HG02763 (cell line): ENCODE measurements at regions not wholly inside any gene's neighbourhood (a gene's known extent, or its start where the extent isn't known, plus 50 kb on each side); places are given as distances from the start of the nearest gene placed in this dataset.

Experiments used
- ATAC-seq: cut with Tn5 transposase; IDR thresholded peaks from one replicate; pipeline ENCODE4 v1.9.1; 2021; ENCODE audit warnings: mild to moderate bottlenecking, moderate library complexity; ENCODE audit not compliant: unreplicated experiment

DNA sequence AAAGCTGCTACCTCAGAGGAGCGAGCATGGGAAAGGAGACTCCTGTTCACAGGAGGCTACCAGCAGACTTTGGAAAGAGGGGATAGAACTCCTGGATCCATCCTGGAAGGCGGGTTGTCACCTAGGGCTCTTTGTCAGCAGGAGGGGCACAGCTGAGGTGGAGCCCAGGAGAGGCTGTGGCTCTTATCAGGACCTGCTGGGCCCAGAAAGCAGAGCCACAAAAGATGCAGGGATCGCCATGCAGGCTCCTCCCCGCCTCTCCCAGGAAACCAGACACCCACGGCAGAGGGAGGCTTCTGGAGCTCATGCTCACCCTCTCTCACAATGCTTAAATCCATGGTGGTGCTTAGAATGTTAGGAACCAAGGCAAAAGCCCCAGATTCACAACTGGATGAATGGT lies 994.2 kb downstream of the UQCRFS1 start:
- no peak for ATAC-seq

DNA sequence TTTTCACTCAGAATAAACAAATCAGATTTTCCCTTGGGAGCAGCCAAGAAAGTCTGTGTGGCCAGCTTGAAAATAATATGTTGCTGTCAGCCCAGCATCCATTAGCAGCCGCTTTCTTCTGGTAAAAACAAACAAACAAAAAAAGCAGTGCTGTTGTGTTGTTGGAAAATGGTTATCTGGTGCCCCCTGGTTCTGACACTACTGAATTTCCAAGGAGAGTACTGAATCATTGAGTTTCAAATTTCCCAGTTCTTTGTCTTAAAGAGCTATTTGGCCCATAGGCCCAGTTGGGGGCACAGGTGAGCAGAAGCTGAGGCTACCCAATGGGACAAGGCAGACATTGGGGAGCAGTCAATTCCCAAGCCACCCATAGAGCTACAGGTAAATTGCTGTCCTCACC lies 995.9 kb downstream of the UQCRFS1 start:
- no peak for ATAC-seq

DNA sequence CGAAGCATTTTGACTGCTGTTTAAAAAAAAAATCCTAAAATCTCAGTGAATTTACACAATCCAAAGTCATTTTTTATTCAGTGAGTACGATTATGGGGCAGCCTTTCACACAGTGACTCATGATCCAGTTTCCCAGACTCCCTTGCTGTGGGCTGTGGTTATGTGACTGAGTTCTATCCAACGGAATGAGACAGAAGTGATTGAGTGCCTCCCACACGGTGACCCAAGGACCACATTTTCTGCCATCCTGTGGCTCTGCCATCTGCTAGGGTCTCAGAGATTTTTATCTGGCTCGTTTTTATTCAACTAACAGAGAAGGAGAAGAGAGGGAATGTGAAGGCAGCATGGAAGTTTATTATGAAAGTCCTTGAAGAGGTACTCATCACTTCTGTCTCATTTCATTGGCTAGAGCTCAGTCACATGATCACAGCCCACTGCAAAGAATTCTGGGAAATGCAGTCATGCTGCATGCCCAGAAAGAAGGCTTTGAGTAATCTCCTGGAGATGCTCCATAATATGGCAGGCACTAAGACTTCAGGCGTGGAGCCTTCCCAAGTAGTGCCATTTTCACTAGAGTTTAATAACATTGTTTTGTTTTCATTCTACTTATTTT lies 999.4 kb downstream of the UQCRFS1 start:
- ATAC-seq, result no peak

DNA sequence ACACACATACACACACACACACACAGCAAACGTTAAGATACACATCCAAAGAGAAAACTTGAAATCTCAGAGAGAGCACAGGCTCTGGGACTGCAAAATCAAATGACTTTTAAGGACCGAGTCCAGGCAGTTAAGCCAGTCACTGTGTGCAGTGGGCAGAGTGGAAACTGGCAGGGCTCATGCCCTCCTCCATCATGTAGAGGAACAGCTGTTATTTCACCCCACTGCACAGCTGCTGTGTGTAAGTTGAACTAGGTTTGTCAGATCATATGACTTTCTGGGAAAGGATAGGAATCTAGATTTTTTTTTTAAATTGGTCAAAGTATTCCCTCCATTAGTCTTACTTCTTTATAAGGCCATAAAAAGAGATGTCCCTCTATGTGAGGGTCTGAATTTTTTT lies 1002.1 kb downstream of the UQCRFS1 start:
- no peak for ATAC-seq

DNA sequence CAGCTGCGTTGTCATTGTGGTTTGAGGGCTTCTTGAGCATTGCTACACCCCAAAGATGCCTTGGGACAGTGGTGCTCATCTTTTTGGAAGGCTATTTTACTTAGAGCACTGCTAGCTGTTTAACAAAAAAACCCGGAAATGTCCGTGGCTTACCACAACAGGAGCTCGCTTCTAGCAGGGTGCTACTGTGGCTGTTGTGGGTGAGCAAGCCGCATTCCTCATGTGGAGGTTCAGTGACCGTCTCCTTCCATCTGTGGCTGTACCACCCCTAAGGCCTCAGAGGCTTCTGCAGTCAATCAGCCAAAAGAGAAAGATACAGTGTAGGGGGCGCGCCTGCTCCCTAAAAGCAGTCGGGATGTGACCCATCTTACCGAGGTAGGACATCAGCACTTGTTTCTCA lies 1004.2 kb downstream of the UQCRFS1 start:
- ATAC-seq, result no peak

DNA sequence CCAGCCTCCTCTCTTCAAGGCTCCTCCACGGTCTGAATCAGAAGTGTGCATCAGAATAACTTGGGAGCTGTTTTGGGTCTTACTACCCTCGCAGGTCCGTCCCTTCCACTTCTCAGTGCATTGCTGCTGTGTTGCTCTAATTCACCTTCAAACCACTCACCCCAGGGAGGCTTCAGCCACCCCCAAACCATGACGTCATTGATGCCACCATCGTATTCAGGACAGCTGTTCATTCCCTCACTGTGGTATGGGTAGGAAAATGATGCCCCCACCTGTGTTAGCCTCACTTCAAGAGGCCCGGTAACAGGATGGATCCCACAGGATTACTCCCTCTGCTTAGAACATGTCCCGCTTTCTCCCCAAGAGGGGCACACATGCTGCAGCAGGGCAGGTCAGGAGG lies 1005.7 kb downstream of the UQCRFS1 start:
- no peak for ATAC-seq

DNA sequence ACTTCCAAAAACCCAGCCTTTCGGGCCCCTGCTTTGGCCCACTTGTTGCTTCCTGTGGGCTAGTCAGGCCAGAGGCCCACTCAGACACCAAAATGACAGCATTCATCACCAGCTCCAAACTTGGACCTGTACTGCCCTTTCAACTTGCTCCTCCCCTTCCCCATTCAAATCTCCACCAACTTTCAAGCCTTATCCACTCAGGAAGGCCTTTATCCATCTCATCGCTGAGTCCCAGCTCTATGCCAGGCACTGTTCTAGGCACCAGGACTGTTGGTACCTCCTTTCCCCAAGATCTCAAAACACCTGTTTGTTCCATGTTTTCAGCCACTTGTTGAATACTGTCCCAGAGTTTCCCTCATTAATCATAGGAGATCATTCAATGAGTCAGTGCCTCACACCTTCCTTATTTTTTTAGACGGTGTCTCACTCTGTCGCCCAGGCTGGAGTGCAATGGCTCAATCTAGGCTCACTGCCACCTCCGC lies 1011.4 kb downstream of the UQCRFS1 start:
- no peak for ATAC-seq

DNA sequence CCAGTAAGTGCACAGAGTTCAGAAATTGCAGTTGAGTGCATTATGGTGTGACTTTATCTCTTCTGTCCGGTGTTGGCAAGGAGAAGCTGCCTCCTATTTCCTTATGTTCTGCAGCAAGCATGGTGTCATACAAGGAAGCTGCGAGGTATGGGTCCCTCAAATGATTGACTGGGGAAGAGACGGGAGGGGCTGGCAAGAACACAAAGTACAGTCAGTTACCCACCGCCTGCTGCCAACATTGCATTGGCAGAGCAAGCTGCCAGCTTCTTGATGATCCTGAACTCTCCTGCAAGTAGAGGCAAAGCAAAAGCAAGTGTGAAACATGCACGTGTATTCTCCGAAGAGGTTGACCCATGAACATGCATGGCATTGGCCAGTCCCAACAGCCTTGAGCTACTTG lies 1013.6 kb downstream of the UQCRFS1 start:
- ATAC-seq, result no peak

DNA sequence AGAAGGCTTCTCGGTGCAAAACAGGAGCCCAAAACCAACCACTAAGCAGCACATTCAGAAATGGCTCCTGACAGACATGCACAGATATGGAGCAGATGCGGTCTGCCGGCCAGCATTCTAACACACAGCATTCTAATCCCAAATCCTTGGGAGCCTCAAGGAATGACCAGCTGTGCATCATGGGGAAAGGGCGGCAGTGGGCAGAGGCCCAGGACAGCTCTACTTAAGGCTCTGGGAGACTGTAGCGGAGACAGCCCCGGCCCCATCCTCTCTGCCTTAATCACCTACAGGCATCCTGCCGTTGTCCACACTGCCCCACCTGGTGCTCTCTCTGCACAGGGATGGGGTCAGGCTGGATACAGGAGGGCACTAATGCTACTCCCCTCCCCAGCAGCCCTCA lies 1016.0 kb downstream of the UQCRFS1 start:
- ATAC-seq, result no peak

DNA sequence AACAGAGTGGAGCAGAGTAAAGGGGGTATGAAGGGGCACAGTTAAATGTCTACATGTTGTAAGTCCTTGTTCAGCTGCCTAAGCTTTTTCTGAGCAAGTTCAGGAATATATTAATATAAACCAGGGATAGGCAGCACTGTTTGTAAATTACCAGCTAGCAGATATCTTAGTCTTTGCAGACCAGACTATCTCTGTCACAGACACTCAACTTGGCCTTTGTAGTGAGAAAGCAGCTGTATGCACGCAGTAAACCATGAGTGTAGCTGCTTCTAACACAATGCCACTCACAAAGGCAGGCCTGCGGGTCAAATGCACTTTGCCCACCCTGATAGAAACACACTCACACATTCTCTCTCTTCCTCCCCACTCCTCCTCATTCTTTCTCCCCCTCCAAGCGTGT lies 1016.9 kb downstream of the UQCRFS1 start:
- ATAC-seq, result no peak

DNA sequence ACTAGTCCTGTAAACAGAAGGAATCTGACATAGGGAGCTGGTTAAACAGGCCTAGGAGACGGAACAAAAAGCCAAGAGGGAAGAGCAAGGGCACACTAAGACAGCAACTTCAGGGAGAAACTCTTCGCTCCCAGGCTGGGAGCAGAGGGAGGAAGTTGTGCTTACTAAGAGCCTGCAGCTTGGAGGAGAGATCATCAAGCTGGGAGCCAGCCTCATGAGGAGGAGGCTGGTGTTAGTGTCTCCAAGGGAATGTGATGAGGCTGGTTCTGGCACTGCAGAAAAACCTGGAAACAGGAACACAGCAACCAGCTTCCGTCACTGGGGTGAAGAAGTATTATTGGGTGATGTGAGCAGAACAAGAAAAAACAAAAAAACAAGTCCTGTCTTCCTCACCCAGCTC lies 1027.3 kb downstream of the UQCRFS1 start:
- ATAC-seq, result no peak

DNA sequence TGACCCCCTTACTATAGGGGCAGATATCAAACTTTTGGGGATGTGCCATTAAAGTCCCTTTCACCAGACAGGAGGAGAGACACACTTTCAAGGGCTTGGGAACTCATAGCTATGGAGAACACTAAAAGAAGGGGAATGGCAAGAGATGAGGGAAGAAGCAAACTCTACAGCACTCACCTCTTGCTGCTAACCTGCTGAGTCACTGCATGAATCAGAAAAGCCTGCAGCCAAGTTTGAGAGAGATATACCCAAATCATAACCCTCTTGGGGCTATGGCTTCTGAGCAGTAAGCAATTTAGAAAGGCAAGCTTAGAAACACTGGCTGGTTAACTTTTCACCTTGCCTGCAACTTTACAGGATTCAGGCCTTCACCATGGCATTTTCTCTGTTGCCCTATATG lies 1028.0 kb downstream of the UQCRFS1 start:
- ATAC-seq, result no peak

DNA sequence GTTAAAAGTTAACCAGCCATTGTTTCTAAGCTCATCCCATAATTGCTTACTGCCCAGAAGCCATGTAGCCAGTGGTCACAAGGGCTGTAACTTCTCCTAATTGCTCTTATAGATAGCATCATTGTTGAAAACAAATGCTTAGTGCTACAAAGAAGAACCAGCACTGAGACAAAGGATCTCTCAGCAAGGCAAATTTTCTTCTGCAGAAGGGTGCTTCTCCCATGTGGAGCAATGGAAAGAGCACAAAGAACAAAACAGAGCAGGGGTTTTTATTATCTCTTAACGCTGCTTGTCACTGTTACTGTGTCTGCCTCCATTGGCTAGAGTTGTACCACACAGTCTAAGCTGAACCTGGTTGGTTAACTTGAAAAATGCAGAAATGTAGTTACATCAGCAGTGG lies 1036.8 kb downstream of the UQCRFS1 start:
- no peak for ATAC-seq

DNA sequence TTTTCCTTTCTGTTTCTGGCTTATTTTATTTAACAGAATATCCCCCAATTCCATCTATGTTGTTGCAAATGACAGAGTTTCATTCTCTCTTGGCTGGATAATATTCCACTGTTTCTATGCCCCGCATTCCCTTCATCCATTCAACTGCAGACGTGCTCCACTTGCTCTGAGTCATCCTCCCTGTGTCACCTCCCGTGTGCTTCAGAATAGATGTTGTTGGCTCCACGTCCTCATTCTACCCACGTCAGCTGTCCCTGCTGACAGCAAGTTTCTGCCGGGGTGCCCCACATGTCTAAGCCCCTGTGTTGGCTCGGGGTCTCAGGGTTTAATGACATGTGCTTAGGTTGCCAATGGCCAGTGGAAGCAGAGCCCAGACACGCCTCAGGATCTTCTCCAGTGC lies 1041.0 kb downstream of the UQCRFS1 start:
- no peak for ATAC-seq

DNA sequence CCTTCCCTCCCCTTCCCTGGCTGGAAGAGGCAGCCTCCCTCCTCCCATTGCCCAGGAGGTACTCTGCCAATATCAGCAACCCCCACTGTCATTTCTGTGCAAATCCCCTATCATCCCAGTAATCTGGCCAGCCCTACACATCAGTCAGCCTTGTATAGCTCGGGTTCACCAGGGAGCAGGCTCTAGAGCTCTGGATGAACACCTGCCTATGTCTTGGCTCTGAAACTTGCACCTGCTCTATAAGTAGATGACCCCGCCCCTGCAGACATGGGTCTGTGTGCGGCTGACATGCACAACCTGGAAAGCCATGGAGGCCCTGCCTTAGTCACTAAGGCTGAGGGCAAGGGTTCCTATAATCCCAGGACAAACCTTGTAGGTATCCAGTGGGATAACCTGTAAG lies 1042.9 kb downstream of the UQCRFS1 start:
- ATAC-seq, result no peak

DNA sequence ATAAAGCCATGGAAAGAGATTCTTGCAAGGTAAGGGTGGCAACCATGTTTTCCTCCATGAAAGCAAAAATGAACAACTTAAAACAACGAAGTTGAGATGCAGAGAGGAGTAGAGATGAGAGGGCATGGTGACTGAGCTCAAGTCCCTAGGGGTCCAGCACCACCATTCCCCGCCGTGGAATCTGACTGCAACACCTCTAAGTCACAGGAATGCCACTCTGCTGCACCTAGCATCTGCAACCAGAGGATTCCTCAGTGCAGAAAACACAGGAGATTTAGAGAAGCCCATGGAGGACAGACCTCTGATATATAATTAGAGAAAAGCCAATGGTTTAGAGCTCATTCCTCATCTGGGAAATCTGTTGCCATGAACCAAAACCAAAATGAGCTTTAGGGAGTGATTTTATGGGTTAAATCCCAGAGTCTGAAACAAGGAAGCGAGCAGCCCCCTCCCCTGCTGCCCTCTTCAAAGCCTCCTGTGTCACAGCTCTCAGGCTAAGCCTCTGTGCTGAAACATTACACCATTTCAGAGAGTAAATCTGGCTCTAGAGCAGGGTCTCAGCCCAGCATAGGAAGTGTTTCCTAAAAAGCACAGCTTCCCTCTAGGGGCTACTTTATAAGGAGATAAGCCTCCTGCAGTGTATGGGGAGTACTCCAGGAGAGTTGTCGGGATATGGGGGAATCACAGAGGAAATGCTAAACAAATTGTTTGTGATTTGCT lies 1043.6 kb downstream of the UQCRFS1 start:
- no peak for ATAC-seq

DNA sequence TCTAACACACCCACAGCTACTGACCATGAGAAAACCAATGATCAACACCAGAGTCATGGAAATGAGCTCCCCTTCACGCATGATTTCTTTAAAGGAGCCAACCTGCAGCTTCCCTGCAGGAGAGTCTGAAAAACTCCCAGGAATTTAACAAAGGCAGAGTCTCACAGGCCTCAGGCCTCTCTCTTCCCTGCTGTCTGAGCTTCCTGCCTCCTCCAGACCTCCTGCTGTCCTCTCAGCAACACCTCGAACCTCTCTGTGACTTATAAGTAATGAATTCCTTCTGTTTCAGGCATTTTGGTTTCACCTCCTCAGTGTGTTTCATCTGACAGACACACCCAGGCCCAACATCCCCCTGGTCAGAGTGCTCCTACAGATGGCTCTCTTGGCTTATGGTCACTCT lies 1044.4 kb downstream of the UQCRFS1 start:
- ATAC-seq, result no peak

DNA sequence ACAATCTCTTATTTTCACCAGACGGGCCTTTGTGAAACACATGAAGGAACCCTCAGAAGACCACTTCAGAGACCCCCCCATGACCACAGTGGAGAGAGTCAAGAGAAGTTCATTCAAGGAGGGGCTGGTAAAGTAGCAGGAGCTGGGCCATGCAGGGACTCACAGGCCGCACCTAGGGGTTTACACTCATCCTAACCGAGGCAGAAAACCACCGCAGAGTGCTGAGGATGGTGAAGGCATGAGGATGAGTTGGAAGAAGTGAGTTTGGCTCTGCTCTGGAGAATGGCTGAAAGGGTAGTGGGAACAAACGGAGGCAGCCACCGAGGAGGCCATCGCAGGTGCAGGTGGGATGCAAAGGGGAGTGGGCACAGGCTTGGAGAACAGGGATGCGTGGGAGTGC lies 1046.9 kb downstream of the UQCRFS1 start:
- ATAC-seq, result no peak

DNA sequence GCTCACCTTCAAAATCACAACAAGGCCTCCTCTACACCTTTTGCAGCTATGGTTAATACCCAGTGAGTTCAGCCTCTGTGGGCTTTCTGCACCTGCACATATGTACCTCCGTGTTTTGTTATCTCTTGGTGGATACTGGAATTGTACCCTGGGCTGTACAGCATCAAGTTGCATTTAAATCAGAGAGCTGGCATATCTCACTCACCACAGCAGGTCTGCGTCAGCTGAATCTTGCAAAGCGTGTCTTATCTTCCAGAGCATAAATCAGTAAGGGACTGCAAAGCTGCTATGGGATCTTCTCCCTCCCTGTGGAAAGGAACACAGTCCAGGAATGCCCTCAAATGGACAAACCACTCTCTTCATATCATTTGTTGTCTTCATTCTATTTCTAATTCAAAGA lies 1048.7 kb downstream of the UQCRFS1 start:
- ATAC-seq, result no peak

DNA sequence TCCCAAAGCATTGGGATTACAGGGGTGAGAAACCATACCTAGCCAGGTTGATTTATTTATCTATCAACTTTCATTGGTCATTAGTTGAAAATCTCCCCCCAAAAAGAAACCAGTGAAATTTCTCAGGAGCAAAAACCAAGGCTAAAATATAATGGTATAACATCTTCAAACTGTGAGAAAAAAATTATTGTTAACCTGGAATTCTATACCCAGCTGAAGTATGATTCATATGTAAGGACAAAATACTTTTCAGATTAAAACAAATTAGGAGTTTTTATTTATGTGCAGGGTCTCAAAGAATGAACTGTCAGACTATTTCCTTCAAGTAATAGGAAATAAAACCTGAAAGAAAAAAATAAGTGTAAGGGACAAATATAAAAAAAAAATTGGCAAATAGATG lies 1053.9 kb downstream of the UQCRFS1 start:
- ATAC-seq, result no peak

DNA sequence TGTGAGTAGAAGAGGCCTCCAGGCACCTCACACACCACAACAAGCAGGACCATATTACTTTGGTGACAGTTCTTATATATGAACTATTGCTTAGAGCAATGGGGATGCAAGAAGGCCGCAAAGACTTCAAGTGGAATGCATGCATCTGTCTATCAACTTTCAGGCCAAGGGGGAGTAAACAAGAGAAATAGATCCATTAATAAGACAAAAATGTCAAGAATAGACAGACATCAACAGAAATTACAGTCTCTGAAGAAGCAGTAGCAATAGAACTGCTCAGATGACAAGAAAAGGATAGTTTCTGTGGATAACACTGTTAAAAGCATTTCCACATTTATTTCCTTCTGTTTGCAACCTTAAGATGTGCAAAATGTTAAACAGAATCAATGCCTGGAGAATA lies 1057.7 kb downstream of the UQCRFS1 start:
- ATAC-seq, result no peak

DNA sequence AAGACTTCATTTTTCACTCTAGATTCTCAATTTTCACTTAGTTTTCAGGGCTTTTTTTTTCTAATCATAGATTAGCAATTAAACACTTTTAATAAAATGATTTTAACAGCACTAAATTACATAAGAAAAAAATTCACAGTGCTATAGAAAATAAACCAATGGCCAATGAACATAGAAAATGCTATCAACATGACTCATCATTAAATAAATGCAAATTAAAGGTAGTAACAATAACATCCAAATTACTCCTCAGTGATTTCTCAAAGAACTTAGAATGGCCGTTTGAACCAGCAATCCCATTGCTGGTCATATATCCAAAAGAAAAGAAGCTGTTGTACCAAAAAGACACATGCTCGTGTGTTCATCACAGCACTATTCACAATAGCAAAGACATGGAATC lies 1058.9 kb downstream of the UQCRFS1 start:
- no peak for ATAC-seq

DNA sequence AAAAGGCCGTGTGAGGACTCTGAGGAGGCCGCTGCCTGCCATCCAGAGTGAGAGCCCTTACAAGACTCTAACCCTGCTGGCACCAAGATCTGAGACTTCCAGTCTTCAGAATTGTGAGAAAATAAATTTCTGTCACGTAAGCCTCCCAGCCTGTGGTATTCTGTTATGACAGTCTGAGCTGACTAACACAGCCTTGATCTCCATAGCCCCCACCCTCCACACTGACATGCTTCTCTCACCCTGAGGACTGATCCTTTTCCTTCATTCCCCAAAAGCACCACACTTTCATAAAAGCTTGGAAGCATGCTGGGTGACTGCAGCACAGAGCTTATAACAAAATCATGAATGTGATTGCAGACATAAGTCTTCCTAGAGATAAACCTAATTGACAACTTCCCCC lies 1059.8 kb downstream of the UQCRFS1 start:
- no peak for ATAC-seq
